ENCODE measurements at regions not wholly inside any gene's neighbourhood (a gene's known extent, or its start where the extent isn't known, plus 50 kb on each side); places are given as distances from the start of the nearest gene placed in this dataset.
"Not testable (repeated sequence)": the region's sequence is repeated elsewhere in the genome, so short reads cannot be mapped to it uniquely, and the experiment has no call there.

- H3K27ac ChIP-seq (ENCODE audit: low read depth, low read length): no peak overlapping the region
- no peaks in the 10 kb centered on the region for H3K27me3 ChIP-seq (ENCODE audit: control insufficient read depth, insufficient read depth, low read length)
- H3K36me3 ChIP-seq (ENCODE audit: control insufficient read depth, insufficient read depth, low read length): no peaks in the 10 kb centered on the region
- 97% methylated on average over 4 of the region's 4 CpGs for WGBS (ENCODE audit: insufficient coverage)
- no peak for DNase-seq (ENCODE audit: low read depth in 4 of 6, low spot score in 6 of 6)
- peaks cover 2% of the 10 kb centered on the region for H3K9me3 ChIP-seq (ENCODE audit: control insufficient read depth, insufficient read depth, low read length)
- no peak overlapping the region for H3K4me3 ChIP-seq (ENCODE audit: low read depth, low read length)
- H3K4me1 ChIP-seq (ENCODE audit: control insufficient read depth, insufficient read depth, low read length): peaks cover 15% of the 10 kb centered on the region
Measured at GRCh38 chr2:42996528-42996927, 204.1 kb upstream of the HAAO start.

- DNase-seq (ENCODE audit: low read depth in 4 of 6, low spot score in 6 of 6): no peak
- Histone ChIP-seq H3K27ac (ENCODE audit: low read depth, low read length) (no peak overlapping the region), H3K4me1 (ENCODE audit: control insufficient read depth, insufficient read depth, low read length) (peaks cover 13% of the 10 kb centered on the region), H3K9me3 (ENCODE audit: control insufficient read depth, insufficient read depth, low read length) (peaks cover 2% of the 10 kb centered on the region), H3K36me3 (ENCODE audit: control insufficient read depth, insufficient read depth, low read length) (no peaks in the 10 kb centered on the region), H3K4me3 (ENCODE audit: low read depth, low read length) (no peak overlapping the region), H3K27me3 (ENCODE audit: control insufficient read depth, insufficient read depth, low read length) (no peaks in the 10 kb centered on the region)
- no CpG with 5 or more reads among the region's 1 CpG for WGBS (ENCODE audit: insufficient coverage)
Measured at GRCh38 chr2:42995752-42996422, 203.5 kb upstream of the HAAO start.

- H3K9me3 ChIP-seq (ENCODE audit: control insufficient read depth, insufficient read depth, low read length); H3K36me3 ChIP-seq (ENCODE audit: control insufficient read depth, insufficient read depth, low read length); H3K4me3 ChIP-seq (ENCODE audit: low read depth, low read length); H3K4me1 ChIP-seq (ENCODE audit: control insufficient read depth, insufficient read depth, low read length); H3K27ac ChIP-seq (ENCODE audit: low read depth, low read length); DNase-seq (ENCODE audit: low read depth in 4 of 6, low spot score in 6 of 6); H3K27me3 ChIP-seq (ENCODE audit: control insufficient read depth, insufficient read depth, low read length): not testable (repeated sequence)
- 74% methylated on average over 20 of the region's 37 CpGs for WGBS (ENCODE audit: insufficient coverage)
Measured at GRCh38 chr2:42989283-42990081, 197.1 kb upstream of the HAAO start.

GRCh38 chr2:42988055-42988454 is 195.7 kb upstream of the HAAO start:
- H3K27ac ChIP-seq (ENCODE audit: low read depth, low read length); H3K9me3 ChIP-seq (ENCODE audit: control insufficient read depth, insufficient read depth, low read length); H3K4me3 ChIP-seq (ENCODE audit: low read depth, low read length); H3K36me3 ChIP-seq (ENCODE audit: control insufficient read depth, insufficient read depth, low read length); DNase-seq (ENCODE audit: low read depth in 4 of 6, low spot score in 6 of 6); H3K4me1 ChIP-seq (ENCODE audit: control insufficient read depth, insufficient read depth, low read length); H3K27me3 ChIP-seq (ENCODE audit: control insufficient read depth, insufficient read depth, low read length): not testable (repeated sequence)
- 88% methylated on average over 3 of the region's 4 CpGs for WGBS (ENCODE audit: insufficient coverage)

- Histone ChIP-seq H3K27me3 (ENCODE audit: control insufficient read depth, insufficient read depth, low read length) (no peaks in the 10 kb centered on the region), H3K27ac (ENCODE audit: low read depth, low read length) (no peak overlapping the region), H3K4me1 (ENCODE audit: control insufficient read depth, insufficient read depth, low read length) (no peaks in the 10 kb centered on the region), H3K9me3 (ENCODE audit: control insufficient read depth, insufficient read depth, low read length) (no peaks in the 10 kb centered on the region), H3K36me3 (ENCODE audit: control insufficient read depth, insufficient read depth, low read length) (no peaks in the 10 kb centered on the region), H3K4me3 (ENCODE audit: low read depth, low read length) (no peak overlapping the region)
- WGBS (ENCODE audit: insufficient coverage): 86% methylated on average over 4 of the region's 8 CpGs
- DNase-seq (ENCODE audit: low read depth in 4 of 6, low spot score in 6 of 6): no peak
Measured at GRCh38 chr2:42987112-42987922, 194.9 kb upstream of the HAAO start.

- DNase-seq (ENCODE audit: low read depth in 4 of 6, low spot score in 6 of 6): no peak
- H3K9me3 ChIP-seq (ENCODE audit: control insufficient read depth, insufficient read depth, low read length): no peaks in the 10 kb centered on the region
- 100% methylated on average over 2 of the region's 6 CpGs for WGBS (ENCODE audit: insufficient coverage)
- H3K27ac ChIP-seq (ENCODE audit: low read depth, low read length): no peak overlapping the region
- H3K4me1 ChIP-seq (ENCODE audit: control insufficient read depth, insufficient read depth, low read length): peaks cover 9% of the 10 kb centered on the region
- H3K27me3 ChIP-seq (ENCODE audit: control insufficient read depth, insufficient read depth, low read length): no peaks in the 10 kb centered on the region
- H3K4me3 ChIP-seq (ENCODE audit: low read depth, low read length): no peak overlapping the region
- no peaks in the 10 kb centered on the region for H3K36me3 ChIP-seq (ENCODE audit: control insufficient read depth, insufficient read depth, low read length)
Measured at GRCh38 chr2:42984617-42985016, 192.2 kb upstream of the HAAO start.

GRCh38 chr2:42984081-42984480 is 191.7 kb upstream of the HAAO start:
- H3K4me1 ChIP-seq (ENCODE audit: control insufficient read depth, insufficient read depth, low read length): peaks cover 14% of the 10 kb centered on the region
- no peak overlapping the region for H3K27ac ChIP-seq (ENCODE audit: low read depth, low read length)
- no peaks in the 10 kb centered on the region for H3K27me3 ChIP-seq (ENCODE audit: control insufficient read depth, insufficient read depth, low read length)
- 93% methylated on average over 4 of the region's 6 CpGs for WGBS (ENCODE audit: insufficient coverage)
- H3K36me3 ChIP-seq (ENCODE audit: control insufficient read depth, insufficient read depth, low read length): no peaks in the 10 kb centered on the region
- no peaks in the 10 kb centered on the region for H3K9me3 ChIP-seq (ENCODE audit: control insufficient read depth, insufficient read depth, low read length)
- no peak for DNase-seq (ENCODE audit: low read depth in 4 of 6, low spot score in 6 of 6)
- H3K4me3 ChIP-seq (ENCODE audit: low read depth, low read length): no peak overlapping the region

- H3K27me3 ChIP-seq (ENCODE audit: control insufficient read depth, insufficient read depth, low read length): no peaks in the 10 kb centered on the region
- no peaks in the 10 kb centered on the region for H3K9me3 ChIP-seq (ENCODE audit: control insufficient read depth, insufficient read depth, low read length)
- no peak overlapping the region for H3K27ac ChIP-seq (ENCODE audit: low read depth, low read length)
- DNase-seq (ENCODE audit: low read depth in 4 of 6, low spot score in 6 of 6): no peak
- H3K36me3 ChIP-seq (ENCODE audit: control insufficient read depth, insufficient read depth, low read length): no peaks in the 10 kb centered on the region
- peaks cover 36% of the 10 kb centered on the region for H3K4me1 ChIP-seq (ENCODE audit: control insufficient read depth, insufficient read depth, low read length)
- H3K4me3 ChIP-seq (ENCODE audit: low read depth, low read length): no peak overlapping the region
- WGBS (ENCODE audit: insufficient coverage): 91% methylated on average over 4 of the region's 9 CpGs
Measured at GRCh38 chr2:42980764-42981416, 188.5 kb upstream of the HAAO start.

Measured in spinal cord (tissue), 9 donors.